ENCODE measurements at regions not wholly inside any gene's neighbourhood (a gene's known extent, or its start where the extent isn't known, plus 50 kb on each side); places are given as distances from the start of the nearest gene placed in this dataset.

DNA sequence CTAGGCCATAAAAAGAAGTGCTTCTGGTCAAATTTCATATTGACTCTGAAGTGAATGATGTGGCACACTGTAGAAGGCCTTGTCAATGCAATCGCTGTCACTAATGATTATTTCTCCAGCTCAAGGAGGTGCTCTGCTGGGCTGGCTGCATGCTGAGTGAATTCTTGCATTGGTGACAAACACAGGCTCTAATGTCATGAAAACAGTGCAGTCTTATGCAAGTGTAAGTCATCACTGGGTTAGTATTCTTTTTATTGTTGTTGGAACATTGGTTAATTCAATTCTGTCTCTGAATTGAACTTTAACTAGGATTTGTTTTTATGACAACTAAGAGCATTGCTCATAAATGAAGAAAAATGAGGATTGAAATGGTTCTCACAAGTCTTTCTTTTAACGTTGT is 57.3 kb upstream of the CD180 start:
- TF ChIP-seq, protein P1, sequence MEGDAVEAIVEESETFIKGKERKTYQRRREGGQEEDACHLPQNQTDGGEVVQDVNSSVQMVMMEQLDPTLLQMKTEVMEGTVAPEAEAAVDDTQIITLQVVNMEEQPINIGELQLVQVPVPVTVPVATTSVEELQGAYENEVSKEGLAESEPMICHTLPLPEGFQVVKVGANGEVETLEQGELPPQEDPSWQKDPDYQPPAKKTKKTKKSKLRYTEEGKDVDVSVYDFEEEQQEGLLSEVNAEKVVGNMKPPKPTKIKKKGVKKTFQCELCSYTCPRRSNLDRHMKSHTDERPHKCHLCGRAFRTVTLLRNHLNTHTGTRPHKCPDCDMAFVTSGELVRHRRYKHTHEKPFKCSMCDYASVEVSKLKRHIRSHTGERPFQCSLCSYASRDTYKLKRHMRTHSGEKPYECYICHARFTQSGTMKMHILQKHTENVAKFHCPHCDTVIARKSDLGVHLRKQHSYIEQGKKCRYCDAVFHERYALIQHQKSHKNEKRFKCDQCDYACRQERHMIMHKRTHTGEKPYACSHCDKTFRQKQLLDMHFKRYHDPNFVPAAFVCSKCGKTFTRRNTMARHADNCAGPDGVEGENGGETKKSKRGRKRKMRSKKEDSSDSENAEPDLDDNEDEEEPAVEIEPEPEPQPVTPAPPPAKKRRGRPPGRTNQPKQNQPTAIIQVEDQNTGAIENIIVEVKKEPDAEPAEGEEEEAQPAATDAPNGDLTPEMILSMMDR (IDR thresholded peaks at IDR 0.05) = no peak
- TF ChIP-seq EZH2 (IDR thresholded peaks at IDR 0.05; ENCODE audit: borderline replicate concordance, insufficient read depth, low read depth, low read length, poor library complexity, severe bottlenecking) = no peak

Measured in B cell (primary cell).